ENCODE measurements at regions not wholly inside any gene's neighbourhood (a gene's known extent, or its start where the extent isn't known, plus 50 kb on each side); places are given as distances from the start of the nearest gene placed in this dataset.
"Not testable (repeated sequence)": the region's sequence is repeated elsewhere in the genome, so short reads cannot be mapped to it uniquely, and the experiment has no call there.

- no peaks in the 10 kb centered on the region for H3K36me3 ChIP-seq (ENCODE audit: control insufficient read depth in 1 of 2, insufficient read depth in 2 of 2, low read depth in 1 of 2, low read length in 2 of 2)
- no peak overlapping the region for H3K4me2 ChIP-seq (ENCODE audit: low read length, poor library complexity, severe bottlenecking)
- no peak overlapping the region for H2BK120ac ChIP-seq (ENCODE audit: low read depth, low read length)
- no peaks in the 10 kb centered on the region for H3K4me1 ChIP-seq (ENCODE audit: control insufficient read depth, insufficient read depth, low read depth, low read length)
- H3K27ac ChIP-seq (ENCODE audit: low read length, poor library complexity, severe bottlenecking): no peak overlapping the region
- H3K14ac ChIP-seq (ENCODE audit: low read length in 2 of 2): no peak overlapping the region
- no peaks in the 10 kb centered on the region for H3K9me3 ChIP-seq (ENCODE audit: control insufficient read depth, low read length)
- H2BK12ac ChIP-seq (ENCODE audit: low read length in 2 of 2): no peak overlapping the region
- H3K79me1 ChIP-seq (replicated peaks; ENCODE audit: low read length, poor library complexity, severe bottlenecking): no peaks in the 10 kb centered on the region
- H3K4me3 ChIP-seq (ENCODE audit: insufficient read depth in 1 of 2, low read depth in 1 of 2, low read length in 2 of 2): no peak overlapping the region
- H2AFZ ChIP-seq (ENCODE audit: low read depth, low read length): no peak overlapping the region
- no peak overlapping the region for H3K23ac ChIP-seq (ENCODE audit: low read length in 2 of 2)
- no peak overlapping the region for H2AK5ac ChIP-seq (ENCODE audit: low read length, severe bottlenecking)
- H2BK5ac ChIP-seq (ENCODE audit: low read depth, low read length, poor library complexity, severe bottlenecking): no peak overlapping the region
- H3K4ac ChIP-seq (ENCODE audit: low read depth in 1 of 2, low read length in 2 of 2): no peak overlapping the region
- H4K91ac ChIP-seq (ENCODE audit: low read length): no peak overlapping the region
- H2BK15ac ChIP-seq (ENCODE audit: low read depth, poor library complexity, severe bottlenecking): no peak overlapping the region
- H4K8ac ChIP-seq (ENCODE audit: low read length): no peak overlapping the region
- no peak for DNase-seq
- peaks cover 0 to 19% of the 10 kb centered on the region in 2 experiments for H3K27me3 ChIP-seq (ENCODE audit: control insufficient read depth in 1 of 2, insufficient read depth in 1 of 2, low read length in 2 of 2)
- no peak overlapping the region for H3K9ac ChIP-seq (ENCODE audit: low read length)
- 84% methylated on average over 4 of the region's 8 CpGs for WGBS
- no peak overlapping the region for H3K18ac ChIP-seq (ENCODE audit: low read depth in 1 of 2, low read length in 2 of 2)
Observed at GRCh38 chr7:69213878-69214277, 384.4 kb upstream of the AUTS2 start.

- DNase-seq; H3K27ac ChIP-seq (ENCODE audit: low read length, poor library complexity, severe bottlenecking); H3K79me1 ChIP-seq (replicated peaks; ENCODE audit: low read length, poor library complexity, severe bottlenecking); H3K23ac ChIP-seq (ENCODE audit: low read length in 2 of 2); H3K4me3 ChIP-seq (ENCODE audit: insufficient read depth in 1 of 2, low read depth in 1 of 2, low read length in 2 of 2); H3K18ac ChIP-seq (ENCODE audit: low read depth in 1 of 2, low read length in 2 of 2); H4K8ac ChIP-seq (ENCODE audit: low read length); H3K4me1 ChIP-seq (ENCODE audit: control insufficient read depth, insufficient read depth, low read depth, low read length); H2BK12ac ChIP-seq (ENCODE audit: low read length in 2 of 2); H2AFZ ChIP-seq (ENCODE audit: low read depth, low read length); H2BK120ac ChIP-seq (ENCODE audit: low read depth, low read length); H2BK5ac ChIP-seq (ENCODE audit: low read depth, low read length, poor library complexity, severe bottlenecking); H3K9ac ChIP-seq (ENCODE audit: low read length); H3K4ac ChIP-seq (ENCODE audit: low read depth in 1 of 2, low read length in 2 of 2); H4K91ac ChIP-seq (ENCODE audit: low read length); H3K14ac ChIP-seq (ENCODE audit: low read length in 2 of 2); H3K36me3 ChIP-seq (ENCODE audit: control insufficient read depth in 1 of 2, insufficient read depth in 2 of 2, low read depth in 1 of 2, low read length in 2 of 2); H2BK15ac ChIP-seq (ENCODE audit: low read depth, poor library complexity, severe bottlenecking); H3K4me2 ChIP-seq (ENCODE audit: low read length, poor library complexity, severe bottlenecking); H2AK5ac ChIP-seq (ENCODE audit: low read length, severe bottlenecking); H3K9me3 ChIP-seq (ENCODE audit: control insufficient read depth, low read length): not testable (repeated sequence)
- H3K27me3 ChIP-seq (ENCODE audit: control insufficient read depth in 1 of 2, insufficient read depth in 1 of 2, low read length in 2 of 2): peaks cover 0 to 19% of the 10 kb centered on the region in 2 experiments
- WGBS: 95% methylated on average over 10 of the region's 10 CpGs
Observed at GRCh38 chr7:69215516-69215915, 382.8 kb upstream of the AUTS2 start.

GRCh38 chr7:69217516-69218350, 380.5 kb upstream of the AUTS2 start:
- H2BK5ac ChIP-seq (ENCODE audit: low read depth, low read length, poor library complexity, severe bottlenecking): no peak overlapping the region
- no peak overlapping the region for H2AFZ ChIP-seq (ENCODE audit: low read depth, low read length)
- H2BK15ac ChIP-seq (ENCODE audit: low read depth, poor library complexity, severe bottlenecking): no peak overlapping the region
- H2AK5ac ChIP-seq (ENCODE audit: low read length, severe bottlenecking): no peak overlapping the region
- no peak overlapping the region for H3K27ac ChIP-seq (ENCODE audit: low read length, poor library complexity, severe bottlenecking)
- H3K23ac ChIP-seq (ENCODE audit: low read length in 2 of 2): no peak overlapping the region
- H3K4me3 ChIP-seq (ENCODE audit: insufficient read depth in 1 of 2, low read depth in 1 of 2, low read length in 2 of 2): peak overlapping the region in 1 of 2 experiments; percentile 62
- no peaks in the 10 kb centered on the region for H3K9me3 ChIP-seq (ENCODE audit: control insufficient read depth, low read length)
- WGBS: 80% methylated on average over 18 of the region's 18 CpGs
- no peak overlapping the region for H3K4ac ChIP-seq (ENCODE audit: low read depth in 1 of 2, low read length in 2 of 2)
- H3K18ac ChIP-seq (ENCODE audit: low read depth in 1 of 2, low read length in 2 of 2): no peak overlapping the region
- no peaks in the 10 kb centered on the region for H3K4me1 ChIP-seq (ENCODE audit: control insufficient read depth, insufficient read depth, low read depth, low read length)
- DNase-seq: no peak
- H3K79me1 ChIP-seq (replicated peaks; ENCODE audit: low read length, poor library complexity, severe bottlenecking): no peaks in the 10 kb centered on the region
- H2BK12ac ChIP-seq (ENCODE audit: low read length in 2 of 2): no peak overlapping the region
- no peak overlapping the region for H4K91ac ChIP-seq (ENCODE audit: low read length)
- H2BK120ac ChIP-seq (ENCODE audit: low read depth, low read length): no peak overlapping the region
- H4K8ac ChIP-seq (ENCODE audit: low read length): no peak overlapping the region
- H3K14ac ChIP-seq (ENCODE audit: low read length in 2 of 2): no peak overlapping the region
- H3K9ac ChIP-seq (ENCODE audit: low read length): peak overlapping the region; percentile 11
- peaks cover 0 to 11% of the 10 kb centered on the region in 2 experiments for H3K27me3 ChIP-seq (ENCODE audit: control insufficient read depth in 1 of 2, insufficient read depth in 1 of 2, low read length in 2 of 2)
- no peaks in the 10 kb centered on the region for H3K36me3 ChIP-seq (ENCODE audit: control insufficient read depth in 1 of 2, insufficient read depth in 2 of 2, low read depth in 1 of 2, low read length in 2 of 2)
- H3K4me2 ChIP-seq (ENCODE audit: low read length, poor library complexity, severe bottlenecking): no peak overlapping the region

DNA sequence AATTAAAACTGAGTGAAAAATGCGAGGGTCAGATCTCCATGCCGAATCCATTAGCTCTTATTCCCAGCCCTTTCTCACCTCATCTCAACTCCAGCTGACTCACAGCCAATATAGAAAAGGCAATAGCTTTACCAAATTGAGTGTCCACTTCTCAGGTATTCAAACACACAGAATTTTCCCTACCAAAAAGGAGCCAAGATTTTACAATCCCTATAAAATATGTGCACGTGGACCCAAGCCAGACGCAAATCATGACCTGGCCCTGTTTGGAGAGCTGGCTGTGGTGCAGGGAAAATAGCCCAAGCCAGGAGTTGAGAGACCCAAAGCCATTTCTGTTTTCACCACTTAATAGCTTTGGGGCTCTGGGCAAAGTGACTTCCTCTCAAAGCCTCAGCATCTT, 379.7 kb upstream of the AUTS2 start:
- Histone ChIP-seq H3K14ac (ENCODE audit: low read length in 2 of 2) (no peak overlapping the region), H2BK120ac (ENCODE audit: low read depth, low read length) (no peak overlapping the region), H3K23ac (ENCODE audit: low read length in 2 of 2) (no peak overlapping the region), H4K8ac (ENCODE audit: low read length) (no peak overlapping the region), H3K36me3 (ENCODE audit: control insufficient read depth in 1 of 2, insufficient read depth in 2 of 2, low read depth in 1 of 2, low read length in 2 of 2) (no peaks in the 10 kb centered on the region), H3K27ac (ENCODE audit: low read length, poor library complexity, severe bottlenecking) (no peak overlapping the region), H4K91ac (ENCODE audit: low read length) (no peak overlapping the region), H2AK5ac (ENCODE audit: low read length, severe bottlenecking) (no peak overlapping the region), H3K4me3 (ENCODE audit: insufficient read depth in 1 of 2, low read depth in 1 of 2, low read length in 2 of 2) (peak overlapping the region in 1 of 2 experiments; percentile 62), H3K4me2 (ENCODE audit: low read length, poor library complexity, severe bottlenecking) (no peak overlapping the region), H3K79me1 (replicated peaks; ENCODE audit: low read length, poor library complexity, severe bottlenecking) (no peaks in the 10 kb centered on the region), H3K4ac (ENCODE audit: low read depth in 1 of 2, low read length in 2 of 2) (no peak overlapping the region), H2BK5ac (ENCODE audit: low read depth, low read length, poor library complexity, severe bottlenecking) (no peak overlapping the region), H3K27me3 (ENCODE audit: control insufficient read depth in 1 of 2, insufficient read depth in 1 of 2, low read length in 2 of 2) (peaks cover 0 to 10% of the 10 kb centered on the region in 2 experiments), H2AFZ (ENCODE audit: low read depth, low read length) (no peak overlapping the region), H2BK12ac (ENCODE audit: low read length in 2 of 2) (no peak overlapping the region), H3K4me1 (ENCODE audit: control insufficient read depth, insufficient read depth, low read depth, low read length) (no peaks in the 10 kb centered on the region), H3K9ac (ENCODE audit: low read length) (no peak overlapping the region), H2BK15ac (ENCODE audit: low read depth, poor library complexity, severe bottlenecking) (no peak overlapping the region), H3K9me3 (ENCODE audit: control insufficient read depth, low read length) (no peaks in the 10 kb centered on the region), H3K18ac (ENCODE audit: low read depth in 1 of 2, low read length in 2 of 2) (no peak overlapping the region)
- no peak for DNase-seq
- 93% methylated on average over 4 of the region's 4 CpGs for WGBS
